ENCODE measurements at regions not wholly inside any gene's neighbourhood (a gene's known extent, or its start where the extent isn't known, plus 50 kb on each side); places are given as distances from the start of the nearest gene placed in this dataset.

- TF ChIP-seq ZBTB21 (CRISPR knock-in tag; IDR thresholded peaks at IDR 0.05; ENCODE audit: borderline replicate concordance): no peak
- TF ChIP-seq CTCF (IDR thresholded peaks at IDR 0.05): no peak
- TF ChIP-seq AFF4 (CRISPR knock-in tag; IDR thresholded peaks at IDR 0.05; ENCODE audit: borderline replicate concordance): no peak
- TF ChIP-seq ATF1 (CRISPR knock-in tag; IDR thresholded peaks at IDR 0.05): no peak
- no peak for TF ChIP-seq TEAD4 (CRISPR knock-in tag; IDR thresholded peaks at IDR 0.05)
- TF ChIP-seq SMAD3 (CRISPR knock-in tag; IDR thresholded peaks at IDR 0.05; ENCODE audit: borderline replicate concordance): no peak
- TF ChIP-seq FOXK1 (CRISPR knock-in tag; IDR thresholded peaks at IDR 0.05): no peak
- no peak for TF ChIP-seq JUN (CRISPR knock-in tag; IDR thresholded peaks at IDR 0.05)
- no peak for TF ChIP-seq USF1 (CRISPR knock-in tag; IDR thresholded peaks at IDR 0.05)
- no peak for TF ChIP-seq NR1H2 (CRISPR knock-in tag; IDR thresholded peaks at IDR 0.05)
- no peak for TF ChIP-seq TCF7 (CRISPR knock-in tag; IDR thresholded peaks at IDR 0.05; ENCODE audit: low read depth)
These were observed 59.2 kb downstream of the LRRC30 start for GRCh38 chr18:7290077-7290476.
